ENCODE measurements at regions not wholly inside any gene's neighbourhood (a gene's known extent, or its start where the extent isn't known, plus 50 kb on each side); places are given as distances from the start of the nearest gene placed in this dataset.

DNA sequence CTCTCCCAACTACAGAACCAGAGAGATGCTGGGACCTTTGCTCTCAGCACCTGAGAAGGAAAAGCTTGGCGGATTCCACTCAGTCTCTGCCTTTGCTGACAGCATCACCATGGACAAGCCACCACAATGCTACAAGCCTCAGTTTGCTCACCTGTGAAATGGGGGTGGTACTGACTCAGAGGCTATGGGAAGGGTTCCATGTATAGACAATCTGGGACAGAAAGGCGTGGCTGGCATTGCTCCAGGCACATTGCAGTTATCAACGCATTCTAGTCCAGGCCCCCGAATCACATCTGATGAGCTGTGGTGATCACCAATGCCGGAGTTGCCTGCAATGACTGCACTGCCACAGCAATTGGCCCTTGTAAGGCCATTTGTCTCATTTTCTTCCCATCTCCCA is 72.6 kb downstream of the ISX start:
- DNase-seq (ENCODE audit: low read depth, low spot score), result no peak
- Histone ChIP-seq H3K9ac (ENCODE audit: control insufficient read depth, insufficient read depth, low read length) (no peak overlapping the region), H3K36me3 (ENCODE audit: control insufficient read depth in 2 of 2, insufficient read depth in 2 of 2, low read length in 1 of 2) (no peaks in the 10 kb centered on the region), H4K20me1 (ENCODE audit: control insufficient read depth, insufficient read depth) (no peaks in the 10 kb centered on the region), H3K4me1 (ENCODE audit: control insufficient read depth, insufficient read depth, low read length) (peaks cover 42% of the 10 kb centered on the region), H3K4me2 (ENCODE audit: control insufficient read depth, insufficient read depth) (no peak overlapping the region), H3K4me3 (no peak overlapping the region), H3K27ac (ENCODE audit: control insufficient read depth, insufficient read depth) (no peak overlapping the region), H2AFZ (ENCODE audit: control insufficient read depth, low read depth, low read length) (no peak overlapping the region), H3K79me2 (ENCODE audit: control insufficient read depth, insufficient read depth, low read length) (no peaks in the 10 kb centered on the region), H3K27me3 (replicated peaks in 1 of 2; ENCODE audit: control insufficient read depth in 2 of 2, insufficient read depth in 2 of 2, low read length in 1 of 2) (no peaks in the 10 kb centered on the region), H3K9me3 (replicated peaks; ENCODE audit: control insufficient read depth, insufficient read depth, low read length) (peaks cover 6% of the 10 kb centered on the region)
- CTCF ChIA-PET, result interaction anchor here (0.6 to 4.1 kb wide), 4 partner anchors 12 to 118 kb away, joined by 3 to 36 read pairs (median 6); no protein-coding TSS in a partner anchor
- intact Hi-C loops (cut with micrococcal nuclease; ENCODE audit: unreplicated experiment), result no loop called here
- POLR2A ChIA-PET, result no interaction called here
- no peak for ATAC-seq
- BruUV-seq (replicated peaks), result no TSS peak
- no peak for FAIRE-seq
- in situ Hi-C loops (cut with MboI), result no loop called here
- SMC1A ChIA-PET (ENCODE audit: uncharacterized antibody, unreplicated experiment), result interaction anchor here (0.7 to 4.2 kb wide), 5 partner anchors 10 to 95 kb away, joined by 3 to 37 read pairs (median 5); no protein-coding TSS in a partner anchor
- RAD21 ChIA-PET (ENCODE audit: unreplicated experiment), result interaction anchor here (0.6 to 3.3 kb wide), 3 partner anchors 10 to 95 kb away, joined by 3 to 22 read pairs (median 6); no protein-coding TSS in a partner anchor
- TF ChIP-seq, protein P1, sequence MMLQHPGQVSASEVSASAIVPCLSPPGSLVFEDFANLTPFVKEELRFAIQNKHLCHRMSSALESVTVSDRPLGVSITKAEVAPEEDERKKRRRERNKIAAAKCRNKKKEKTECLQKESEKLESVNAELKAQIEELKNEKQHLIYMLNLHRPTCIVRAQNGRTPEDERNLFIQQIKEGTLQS (IDR thresholded peaks at IDR 0.05; ENCODE audit: borderline replicate concordance, extremely low read depth, low read depth, low read length), result no peak
- TF ChIP-seq EZH2 (IDR thresholded peaks at IDR 0.05; ENCODE audit: borderline replicate concordance, control insufficient read depth, low read depth, low read length), result no peak
- TF ChIP-seq FOXM1 (IDR thresholded peaks at IDR 0.05; ENCODE audit: low read depth, low read length), result no peak
- TF ChIP-seq RAD21 (IDR thresholded peaks at IDR 0.05; ENCODE audit: insufficient read depth, low read depth, low read length), result no peak
- no peak for TF ChIP-seq EGR1 (IDR thresholded peaks at IDR 0.05; ENCODE audit: borderline replicate concordance in 1 of 2, low read depth in 2 of 2, low read length in 2 of 2)
- no peak for TF ChIP-seq DPF2 (IDR thresholded peaks at IDR 0.05)
- TF ChIP-seq CHD4 (IDR thresholded peaks at IDR 0.05), result no peak
- TF ChIP-seq STAT1 (conservative IDR thresholded peaks at IDR 0.05), result no peak
- TF ChIP-seq YY1 (IDR thresholded peaks at IDR 0.05; ENCODE audit: low read depth, low read length), result no peak
- TF ChIP-seq ZBED1 (IDR thresholded peaks at IDR 0.05; ENCODE audit: borderline replicate concordance), result no peak
- no peak for TF ChIP-seq NRF1 (conservative IDR thresholded peaks at IDR 0.05; ENCODE audit: low read depth, low read length)
- 88% methylated on average over 5 of the region's 5 CpGs for WGBS (ENCODE audit: insufficient coverage, insufficient replicate concordance, low lambda C conversion rate, missing lambda C conversion rate)
